ENCODE measurements at regions not wholly inside any gene's neighbourhood (a gene's known extent, or its start where the extent isn't known, plus 50 kb on each side); places are given as distances from the start of the nearest gene placed in this dataset.

- TF ChIP-seq CTCF (IDR thresholded peaks at IDR 0.05; ENCODE audit: low read depth, low read length) = no peak
- TF ChIP-seq EZH2phosphoT487 (IDR thresholded peaks at IDR 0.05; ENCODE audit: low read depth) = no peak
Measured at GRCh38 chr3:26099692-26100091, 309.8 kb downstream of the OXSM start.

Measured in OCI-LY3 (cell line).